Tibial nerve (tissue), 4 donors: ENCODE measurements at regions not wholly inside any gene's neighbourhood (a gene's known extent, or its start where the extent isn't known, plus 50 kb on each side); places are given as distances from the start of the nearest gene placed in this dataset.

ENCODE experiments used
- EP300 ChIP-seq, 2 donors: sonication (generic); formaldehyde crosslinking; IDR thresholded peaks; one replicate each; pipeline ENCODE4 v1.6.1; 2017; ENCODE audit warnings: antibody characterized with exemption in 2 of 2, mild to moderate bottlenecking in 1 of 2
- POLR2A ChIP-seq, 2 donors: fragments of 450-650 bp; IDR thresholded peaks; one replicate each; pipeline ENCODE4 v1.6.1; 2017; ENCODE audit warnings: antibody characterized with exemption in 2 of 2, mild to moderate bottlenecking in 2 of 2, moderate library complexity in 2 of 2
- TF ChIP-seq, protein P1 (sequence below), 5 experiments: fragments of 200-600 bp in 3 of 5; fragments of 450-650 bp in 2 of 5; sonication (generic) in 3 of 5; IDR thresholded peaks; one replicate each; pipeline ENCODE4 v1.5.1; 2016 to 2019; ENCODE audit warnings: antibody characterized with exemption in 5 of 5, mild to moderate bottlenecking in 3 of 5, moderate library complexity in 2 of 5

DNA sequence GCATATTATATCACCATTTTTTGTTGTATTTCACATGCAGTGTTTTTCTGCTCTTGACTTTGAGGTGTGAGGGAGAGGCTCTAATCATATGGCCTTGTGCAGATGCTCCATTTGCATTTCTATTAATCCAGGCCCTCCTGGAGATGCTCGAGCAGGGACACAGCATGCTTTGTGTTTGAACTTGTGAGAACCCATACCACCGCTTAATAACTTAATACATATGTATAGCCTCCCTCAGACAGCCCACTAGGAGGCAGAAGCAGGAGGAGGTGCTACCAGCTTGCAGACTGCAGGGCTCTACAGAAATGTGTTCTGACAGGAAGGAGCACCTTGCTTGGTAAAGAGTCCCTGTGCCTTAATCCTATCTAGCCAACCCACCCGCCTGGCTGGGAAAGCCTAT is 155.2 kb downstream of the BARHL2 start:
- TF ChIP-seq POLR2A (IDR thresholded peaks at IDR 0.05) = no peak
- TF ChIP-seq, protein P1, sequence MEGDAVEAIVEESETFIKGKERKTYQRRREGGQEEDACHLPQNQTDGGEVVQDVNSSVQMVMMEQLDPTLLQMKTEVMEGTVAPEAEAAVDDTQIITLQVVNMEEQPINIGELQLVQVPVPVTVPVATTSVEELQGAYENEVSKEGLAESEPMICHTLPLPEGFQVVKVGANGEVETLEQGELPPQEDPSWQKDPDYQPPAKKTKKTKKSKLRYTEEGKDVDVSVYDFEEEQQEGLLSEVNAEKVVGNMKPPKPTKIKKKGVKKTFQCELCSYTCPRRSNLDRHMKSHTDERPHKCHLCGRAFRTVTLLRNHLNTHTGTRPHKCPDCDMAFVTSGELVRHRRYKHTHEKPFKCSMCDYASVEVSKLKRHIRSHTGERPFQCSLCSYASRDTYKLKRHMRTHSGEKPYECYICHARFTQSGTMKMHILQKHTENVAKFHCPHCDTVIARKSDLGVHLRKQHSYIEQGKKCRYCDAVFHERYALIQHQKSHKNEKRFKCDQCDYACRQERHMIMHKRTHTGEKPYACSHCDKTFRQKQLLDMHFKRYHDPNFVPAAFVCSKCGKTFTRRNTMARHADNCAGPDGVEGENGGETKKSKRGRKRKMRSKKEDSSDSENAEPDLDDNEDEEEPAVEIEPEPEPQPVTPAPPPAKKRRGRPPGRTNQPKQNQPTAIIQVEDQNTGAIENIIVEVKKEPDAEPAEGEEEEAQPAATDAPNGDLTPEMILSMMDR (IDR thresholded peaks at IDR 0.05) = no peak
- TF ChIP-seq EP300 (IDR thresholded peaks at IDR 0.05) = no peak
